HG02798 (cell line): ENCODE measurements at regions not wholly inside any gene's neighbourhood (a gene's known extent, or its start where the extent isn't known, plus 50 kb on each side); places are given as distances from the start of the nearest gene placed in this dataset.

Source experiments
- ATAC-seq: cut with Tn5 transposase; IDR thresholded peaks from one replicate; pipeline ENCODE4 v1.9.1; 2021; ENCODE audit warnings: mild to moderate bottlenecking; ENCODE audit not compliant: unreplicated experiment, poor library complexity

DNA sequence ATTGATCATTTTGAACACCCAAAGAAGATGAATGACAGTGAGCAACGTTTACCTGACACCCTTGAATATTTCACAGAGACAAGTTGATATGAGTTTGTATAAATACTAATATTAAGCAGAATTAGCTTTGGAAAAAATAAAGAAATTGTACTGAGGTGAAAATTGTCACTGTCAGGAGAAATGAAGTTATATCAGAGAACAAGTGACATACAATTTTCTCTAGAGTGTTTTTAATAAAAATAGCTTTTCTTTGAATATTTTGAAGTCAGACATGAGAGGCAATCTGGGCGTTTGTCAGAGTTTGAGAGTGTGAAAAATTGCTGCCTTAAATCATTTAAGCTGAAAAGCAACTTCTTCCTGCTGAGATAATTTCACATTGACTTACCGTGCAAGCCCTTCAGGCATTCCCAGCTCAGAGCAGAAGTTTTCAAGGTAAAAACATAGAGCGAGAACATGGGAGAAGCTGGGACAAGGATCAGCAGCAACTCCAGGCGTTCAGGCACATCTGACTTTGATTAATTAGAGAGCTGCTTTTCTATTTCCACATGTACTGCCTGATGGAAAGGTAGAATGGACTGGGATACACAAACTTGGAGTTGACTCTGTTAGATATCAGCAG, 535.9 kb downstream of the TFEC start:
- ATAC-seq: no peak

GRCh38 chr7:115493381-115493780, 537.2 kb downstream of the TFEC start:
- no peak for ATAC-seq

DNA sequence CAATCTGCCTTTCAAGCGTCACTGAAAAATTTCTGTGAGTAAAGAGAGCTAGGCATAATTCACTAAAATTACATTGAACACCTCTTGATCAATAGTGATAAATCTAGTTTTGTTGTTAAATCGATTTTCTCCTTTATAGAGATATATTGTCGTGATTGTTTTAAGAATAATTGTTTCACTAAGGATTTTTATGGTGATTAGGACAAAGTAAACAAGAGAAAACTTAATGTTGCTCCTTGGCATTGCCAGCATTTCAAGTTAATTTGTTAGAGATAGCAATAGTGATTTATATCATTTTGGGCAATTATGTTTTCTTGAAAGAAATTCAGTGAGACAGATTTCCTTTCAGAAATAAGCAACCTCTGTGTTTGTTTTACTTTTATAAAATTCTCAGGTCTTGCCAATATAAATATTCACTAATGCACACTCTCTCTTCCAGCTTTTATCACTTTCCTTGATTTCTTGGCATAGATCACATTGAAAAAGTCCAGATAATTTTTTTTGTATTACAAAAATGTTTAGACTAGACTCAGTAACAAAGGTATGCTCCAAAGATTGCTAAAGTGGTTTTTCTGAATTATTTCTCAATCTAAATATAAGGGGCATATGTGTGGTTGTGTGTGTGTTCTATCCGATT, 538.7 kb downstream of the TFEC start:
- ATAC-seq: no peak

- ATAC-seq: no peak
These were observed 551.1 kb downstream of the TFEC start for GRCh38 chr7:115479448-115479847.

DNA sequence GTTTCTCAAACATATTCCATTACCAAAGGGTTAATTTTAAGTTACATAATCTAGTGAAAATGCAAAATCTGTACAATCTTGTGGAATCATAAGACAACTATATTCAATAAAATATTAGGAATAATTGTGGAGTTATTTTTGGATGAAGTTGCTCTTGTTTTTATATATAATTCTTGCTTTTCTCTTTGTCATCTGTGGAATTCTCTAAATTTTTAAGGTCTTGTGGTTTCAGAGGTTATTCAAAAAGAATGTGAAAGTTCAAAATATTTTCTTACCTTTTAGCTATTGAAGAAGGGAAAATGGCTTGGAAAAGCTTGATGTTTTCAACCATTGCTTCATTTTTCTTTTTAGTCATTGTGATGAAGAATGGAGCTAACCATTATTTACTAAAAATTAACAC, 552.1 kb downstream of the TFEC start:
- ATAC-seq: no peak

GRCh38 chr7:115477193-115477651, 553.3 kb downstream of the TFEC start:
- no peak for ATAC-seq

GRCh38 chr7:115476671-115477181, 553.8 kb downstream of the TFEC start:
- no peak for ATAC-seq

DNA sequence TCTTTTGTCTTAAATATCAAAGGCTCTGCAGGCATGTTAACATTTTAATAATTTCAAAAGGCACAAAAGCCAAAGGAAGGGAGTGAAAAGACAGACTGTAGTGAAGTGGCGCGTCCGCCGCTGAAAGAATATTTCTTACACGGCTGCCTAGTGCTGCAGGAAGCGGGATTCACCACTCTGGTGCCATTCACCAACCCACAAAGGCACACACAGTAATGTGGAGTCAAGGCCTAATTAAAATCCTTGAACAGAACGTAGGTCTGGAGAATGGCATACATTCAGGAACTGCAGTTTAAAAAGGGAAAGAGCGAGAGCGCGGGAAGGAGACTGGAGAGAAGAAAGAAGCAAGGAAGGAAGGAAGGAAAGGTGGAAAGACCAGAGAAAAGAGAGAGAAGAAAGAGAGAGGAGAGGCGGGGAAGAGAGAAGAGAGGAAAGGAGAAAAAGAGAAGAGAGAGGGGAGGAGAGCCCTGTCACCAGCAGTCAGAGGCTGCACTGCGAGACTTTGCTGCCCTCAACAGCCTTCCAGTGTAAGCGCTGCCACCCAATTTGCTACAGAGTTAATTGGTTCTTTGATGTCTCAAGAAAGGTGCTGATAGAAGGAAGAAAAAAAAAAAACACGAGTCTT, 554.0 kb downstream of the MDFIC start:
- no peak for ATAC-seq

GRCh38 chr7:115475206-115475605, 553.3 kb downstream of the MDFIC start:
- ATAC-seq: no peak

- ATAC-seq: no peak
These were observed 552.2 kb downstream of the MDFIC start for GRCh38 chr7:115474137-115474536.

- ATAC-seq: no peak
These were observed 550.0 kb downstream of the MDFIC start for GRCh38 chr7:115471891-115472290.

GRCh38 chr7:115462301-115463015, 540.6 kb downstream of the MDFIC start:
- no peak for ATAC-seq

- ATAC-seq: no peak
These were observed 527.8 kb downstream of the MDFIC start for GRCh38 chr7:115449689-115450088.

- ATAC-seq: no peak
These were observed 525.6 kb downstream of the MDFIC start for GRCh38 chr7:115447495-115447894.

- ATAC-seq: no peak
These were observed 519.1 kb downstream of the MDFIC start for GRCh38 chr7:115441033-115441432.

DNA sequence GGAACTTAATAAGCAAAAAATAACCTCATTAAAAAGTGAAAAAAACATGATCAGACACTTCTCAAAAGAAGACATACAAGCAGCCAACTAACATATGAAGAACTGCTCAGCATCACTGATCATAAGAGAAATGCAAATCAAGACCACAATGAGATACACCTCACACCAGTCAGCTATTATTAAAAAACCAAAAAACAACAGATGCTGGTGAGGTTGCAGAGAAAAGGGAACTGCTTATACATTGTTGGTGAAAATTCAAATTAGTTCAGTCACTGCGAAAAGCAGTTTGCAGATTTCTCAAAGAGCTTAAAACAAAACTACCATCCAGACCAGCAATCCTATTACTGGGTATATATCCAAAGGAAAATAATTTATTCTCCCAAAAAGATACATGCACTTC, 513.3 kb downstream of the MDFIC start:
- peak; percentile 97 for ATAC-seq

DNA sequence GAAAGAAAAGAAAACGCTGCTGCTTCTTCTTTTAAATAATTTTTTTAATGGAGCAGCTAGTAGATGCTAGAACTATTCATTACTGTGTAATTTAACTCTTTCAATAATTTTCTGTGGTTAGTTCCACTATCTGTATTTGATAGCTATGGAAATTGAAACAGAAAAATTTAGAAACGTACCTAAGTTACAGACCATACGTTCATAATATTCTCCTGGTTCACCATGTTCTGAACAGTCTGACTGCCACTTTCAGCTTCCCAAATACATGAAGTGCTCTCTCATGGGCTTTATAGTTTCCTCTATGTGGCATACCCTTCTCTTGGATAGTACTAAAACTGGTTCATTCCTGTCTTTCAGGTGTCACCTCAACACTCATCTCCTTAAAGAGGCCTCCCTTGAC, 508.0 kb downstream of the MDFIC start:
- no peak for ATAC-seq

GRCh38 chr7:115417662-115418061, 495.8 kb downstream of the MDFIC start:
- ATAC-seq: no peak

DNA sequence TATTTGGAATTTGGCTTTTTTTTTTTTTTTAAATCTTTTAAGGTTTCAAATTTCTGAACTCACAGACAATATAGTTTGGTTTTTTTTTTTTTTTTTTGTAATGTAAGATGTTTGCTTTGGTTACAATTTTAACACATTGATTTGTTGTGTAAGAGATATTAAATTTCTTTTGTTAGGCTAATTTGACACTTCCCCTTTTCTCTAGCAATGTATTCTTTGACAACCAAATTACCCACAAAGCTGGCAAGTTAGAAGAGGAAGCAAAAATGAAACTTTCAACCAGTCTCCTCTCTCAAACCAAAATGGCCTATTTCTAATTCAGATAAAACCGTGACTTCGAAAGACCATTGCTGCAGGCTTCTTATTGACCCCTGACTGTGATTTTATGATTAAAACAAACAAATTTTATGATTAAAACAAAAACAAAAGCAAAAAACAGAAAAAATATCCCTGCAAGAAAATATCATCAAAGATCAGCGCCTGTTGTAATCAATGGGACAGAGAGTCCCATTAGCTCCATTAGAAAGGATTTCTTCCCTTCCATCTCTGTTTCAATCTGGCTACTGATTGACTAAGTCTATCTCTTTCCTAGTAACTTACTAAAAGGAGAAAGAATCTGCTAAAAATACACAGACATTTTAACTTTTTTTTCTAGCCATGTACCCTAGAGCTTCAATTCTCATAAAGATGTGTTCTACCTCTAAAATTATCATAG, 489.2 kb downstream of the MDFIC start:
- ATAC-seq: peak; percentile 93

GRCh38 chr7:115410434-115410820, 488.5 kb downstream of the MDFIC start:
- ATAC-seq: no peak
